Nephron (organoid): ENCODE measurements at regions not wholly inside any gene's neighbourhood (a gene's known extent, or its start where the extent isn't known, plus 50 kb on each side); places are given as distances from the start of the nearest gene placed in this dataset.

Source experiments
- H3K27ac Mint-ChIP-seq, 3 experiments: 2 replicates each; pipeline ENCODE4 v1.8.0; 2020; ENCODE audit warnings: mixed read lengths in 3 of 3, mild to moderate bottlenecking in 2 of 3, moderate library complexity in 1 of 3
- H3K27me3 Mint-ChIP-seq: 2 replicates; pipeline ENCODE4 v1.8.0; 2021; ENCODE audit warnings: low read depth, mild to moderate bottlenecking, moderate library complexity, mixed read lengths
- H3K36me3 Mint-ChIP-seq: 2 replicates; pipeline ENCODE4 v1.8.0; 2020; ENCODE audit warnings: low read depth, mixed read lengths
- H3K4me1 Mint-ChIP-seq: 2 replicates; pipeline ENCODE4 v1.8.0; 2020; ENCODE audit warnings: mixed read lengths
- H3K4me3 Mint-ChIP-seq, 3 experiments: 2 replicates each; pipeline ENCODE4 v1.8.0; 2020; ENCODE audit warnings: mild to moderate bottlenecking in 3 of 3, mixed read lengths in 3 of 3, moderate library complexity in 2 of 3
- H3K9me3 Mint-ChIP-seq: 2 replicates; pipeline ENCODE4 v1.8.0; 2020; ENCODE audit warnings: mixed read lengths
- CTCF ChIP-seq, 3 experiments: fragments of 200-600 bp; sonication (generic); IDR thresholded peaks; one replicate each; pipeline ENCODE4 v1.5.0; 2021; ENCODE audit warnings: antibody characterized with exemption in 3 of 3; ENCODE audit not compliant: unreplicated experiment in 3 of 3

DNA sequence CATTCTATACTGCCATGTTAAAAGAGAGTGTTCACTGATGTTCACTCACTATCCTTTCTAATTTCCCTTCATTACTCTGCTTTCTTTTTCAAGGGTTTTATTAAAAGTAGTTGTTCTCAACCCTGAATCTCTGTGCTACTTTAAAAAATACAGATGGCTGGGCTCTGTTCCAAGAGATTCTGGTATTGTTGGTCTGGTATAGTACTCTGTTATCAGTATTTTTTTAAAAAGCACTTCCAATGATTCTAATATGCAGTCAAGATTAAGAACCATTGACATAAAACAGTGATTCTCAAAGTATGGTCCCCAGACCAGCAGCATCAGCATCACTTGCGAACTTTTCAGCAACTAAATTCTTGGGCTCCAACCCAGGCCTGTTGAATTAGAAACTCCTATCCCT, 77.0 kb upstream of the STARD4 start:
- no peaks in the 10 kb centered on the region for H3K36me3 Mint-ChIP-seq
- H3K4me1 Mint-ChIP-seq, result no peaks in the 10 kb centered on the region
- H3K9me3 Mint-ChIP-seq, result no peaks in the 10 kb centered on the region
- no peak overlapping the region for H3K27ac Mint-ChIP-seq
- TF ChIP-seq CTCF (IDR thresholded peaks at IDR 0.05; ENCODE audit: unreplicated experiment in 3 of 3), result no peak
- no peak overlapping the region for H3K4me3 Mint-ChIP-seq
- no peaks in the 10 kb centered on the region for H3K27me3 Mint-ChIP-seq

- Mint-ChIP-seq H3K36me3 (no peaks in the 10 kb centered on the region), H3K27ac (no peak overlapping the region), H3K27me3 (no peaks in the 10 kb centered on the region), H3K4me1 (no peaks in the 10 kb centered on the region), H3K9me3 (no peaks in the 10 kb centered on the region), H3K4me3 (no peak overlapping the region)
- TF ChIP-seq CTCF (IDR thresholded peaks at IDR 0.05; ENCODE audit: unreplicated experiment in 3 of 3), result no peak
Measured at GRCh38 chr5:111587728-111588127, 75.4 kb upstream of the STARD4 start.

DNA sequence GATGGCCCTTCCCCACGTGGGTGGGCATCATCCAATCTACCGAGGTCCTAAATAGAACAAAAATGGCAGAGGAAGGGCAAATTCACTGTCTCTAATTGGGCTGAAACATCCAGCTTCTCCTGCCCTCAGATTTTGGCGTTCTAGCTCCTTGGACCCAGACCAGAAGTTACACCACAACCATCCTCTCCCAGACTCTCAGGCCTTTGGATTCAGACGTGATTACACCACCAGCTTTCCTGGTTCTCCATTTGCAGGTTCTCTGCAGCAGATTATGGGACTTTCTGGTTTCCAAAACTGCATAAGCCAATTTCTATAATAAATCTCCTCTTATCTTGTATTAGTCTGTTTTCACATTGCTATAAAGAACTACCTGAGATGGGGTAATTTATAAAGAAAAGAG, 73.6 kb upstream of the STARD4 start:
- Mint-ChIP-seq H3K27me3 (no peaks in the 10 kb centered on the region), H3K36me3 (no peaks in the 10 kb centered on the region), H3K4me3 (no peak overlapping the region), H3K27ac (no peak overlapping the region), H3K4me1 (no peaks in the 10 kb centered on the region), H3K9me3 (no peaks in the 10 kb centered on the region)
- TF ChIP-seq CTCF (IDR thresholded peaks at IDR 0.05; ENCODE audit: unreplicated experiment in 3 of 3), result no peak

GRCh38 chr5:111585291-111585690, 73.0 kb upstream of the STARD4 start:
- no peak overlapping the region for H3K27ac Mint-ChIP-seq
- H3K9me3 Mint-ChIP-seq, result no peaks in the 10 kb centered on the region
- H3K4me1 Mint-ChIP-seq, result no peaks in the 10 kb centered on the region
- H3K27me3 Mint-ChIP-seq, result no peaks in the 10 kb centered on the region
- no peak for TF ChIP-seq CTCF (IDR thresholded peaks at IDR 0.05; ENCODE audit: unreplicated experiment in 3 of 3)
- H3K36me3 Mint-ChIP-seq, result no peaks in the 10 kb centered on the region
- no peak overlapping the region for H3K4me3 Mint-ChIP-seq

- no peaks in the 10 kb centered on the region for H3K9me3 Mint-ChIP-seq
- H3K4me3 Mint-ChIP-seq, result no peak overlapping the region
- TF ChIP-seq CTCF (IDR thresholded peaks at IDR 0.05; ENCODE audit: unreplicated experiment in 3 of 3), result no peak
- H3K4me1 Mint-ChIP-seq, result no peaks in the 10 kb centered on the region
- H3K27me3 Mint-ChIP-seq, result no peaks in the 10 kb centered on the region
- H3K36me3 Mint-ChIP-seq, result no peaks in the 10 kb centered on the region
- no peak overlapping the region for H3K27ac Mint-ChIP-seq
Measured at GRCh38 chr5:111584651-111585050, 72.3 kb upstream of the STARD4 start.

- TF ChIP-seq CTCF (IDR thresholded peaks at IDR 0.05; ENCODE audit: unreplicated experiment in 3 of 3), result no peak
- H3K4me3 Mint-ChIP-seq, result no peak overlapping the region
- H3K36me3 Mint-ChIP-seq, result no peaks in the 10 kb centered on the region
- H3K27me3 Mint-ChIP-seq, result no peaks in the 10 kb centered on the region
- H3K9me3 Mint-ChIP-seq, result peaks cover under 1% of the 10 kb centered on the region
- H3K27ac Mint-ChIP-seq, result no peak overlapping the region
- no peaks in the 10 kb centered on the region for H3K4me1 Mint-ChIP-seq
Measured at GRCh38 chr5:111583758-111584203, 71.4 kb upstream of the STARD4 start.
